NCI-H1092 (cell line): ENCODE measurements at regions not wholly inside any gene's neighbourhood (a gene's known extent, or its start where the extent isn't known, plus 50 kb on each side); places are given as distances from the start of the nearest gene placed in this dataset.
A peak's percentile ranks its signal among the peaks of the same experiment; 100 is the strongest.

ENCODE experiments used
- DNase-seq: peaks from one replicate; lab custom pipeline; 2025; lab: John Stamatoyannopoulos, UW

DNA sequence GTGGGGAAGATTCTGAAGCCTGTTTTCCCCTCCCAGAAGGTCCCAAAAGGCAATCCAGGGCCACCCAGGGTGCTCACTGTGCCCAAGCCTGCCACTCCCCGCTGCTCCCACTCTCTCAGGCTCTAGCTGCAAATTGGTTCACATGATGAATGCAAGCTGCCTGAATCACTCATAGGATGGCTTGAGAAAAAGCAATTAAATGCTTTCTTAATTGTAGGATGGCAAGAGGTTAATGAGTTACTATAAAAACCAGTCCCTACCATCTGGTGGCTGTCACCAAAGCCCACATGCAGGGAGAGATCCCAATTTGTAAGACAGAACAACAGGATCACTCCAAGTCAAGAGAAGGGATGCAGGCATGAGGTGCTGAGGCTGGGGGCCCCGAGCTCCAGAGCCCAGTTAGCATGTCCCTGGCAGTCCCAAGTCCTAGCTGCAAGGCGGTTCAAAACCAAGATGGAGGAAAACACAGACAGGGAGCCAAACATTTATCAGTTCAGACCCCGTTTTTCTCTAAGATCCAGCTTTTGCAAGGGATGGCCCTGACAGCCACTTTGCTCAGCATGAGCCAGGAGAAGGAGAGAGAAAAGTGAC is 207.1 kb downstream of the UACA start:
- no peak for DNase-seq

DNA sequence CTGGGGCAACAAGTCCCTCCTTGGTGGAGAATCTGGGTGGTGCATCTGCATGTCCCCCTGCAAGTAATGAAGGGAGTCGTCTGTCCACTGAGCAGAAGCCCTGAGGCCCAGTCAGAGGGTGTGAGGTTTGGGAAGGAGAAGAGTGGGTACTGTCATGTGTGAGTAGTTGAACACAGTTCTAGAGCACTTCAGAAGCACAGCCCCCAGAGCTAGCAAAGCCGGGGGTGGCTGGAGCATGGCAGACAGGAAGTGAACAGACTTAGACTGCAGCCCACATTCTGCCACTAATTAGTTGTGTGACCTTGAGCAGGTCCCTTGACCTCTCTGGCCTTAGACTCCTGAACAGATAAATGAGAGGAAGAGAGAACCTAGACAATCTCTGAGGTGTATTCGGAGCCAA is 207.6 kb downstream of the UACA start:
- no peak for DNase-seq

DNA sequence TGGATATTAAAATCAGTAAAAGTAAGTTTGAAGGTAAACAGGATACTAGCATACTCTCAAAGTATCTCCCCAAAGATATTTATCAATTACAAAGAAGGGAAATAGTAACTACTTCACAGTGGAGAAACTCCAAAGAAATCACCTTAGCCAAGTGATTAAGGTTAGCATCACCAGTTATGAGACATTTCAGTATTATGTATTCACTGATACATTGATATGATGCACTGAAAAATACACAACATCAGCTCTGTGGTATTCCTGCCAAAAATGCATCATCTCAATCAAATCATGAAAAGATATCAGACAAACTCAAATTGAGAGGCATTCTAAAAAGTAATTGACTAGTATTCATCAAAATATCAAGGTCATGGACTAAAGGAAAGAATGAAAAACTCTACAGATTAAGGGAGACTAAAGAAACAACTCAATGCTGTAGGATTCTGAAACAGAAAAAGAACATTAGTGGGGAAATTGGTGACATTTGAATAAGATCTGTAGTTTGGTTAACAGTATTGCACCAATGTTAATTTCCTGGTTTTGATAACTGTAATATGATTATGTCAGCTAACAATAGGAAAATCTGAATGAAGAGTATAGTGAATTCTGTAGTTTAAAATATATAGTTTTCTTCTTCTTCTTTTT is 215.4 kb downstream of the UACA start:
- no peak for DNase-seq

GRCh38 chr15:70545526-70545925 is 217.8 kb downstream of the UACA start:
- no peak for DNase-seq

DNA sequence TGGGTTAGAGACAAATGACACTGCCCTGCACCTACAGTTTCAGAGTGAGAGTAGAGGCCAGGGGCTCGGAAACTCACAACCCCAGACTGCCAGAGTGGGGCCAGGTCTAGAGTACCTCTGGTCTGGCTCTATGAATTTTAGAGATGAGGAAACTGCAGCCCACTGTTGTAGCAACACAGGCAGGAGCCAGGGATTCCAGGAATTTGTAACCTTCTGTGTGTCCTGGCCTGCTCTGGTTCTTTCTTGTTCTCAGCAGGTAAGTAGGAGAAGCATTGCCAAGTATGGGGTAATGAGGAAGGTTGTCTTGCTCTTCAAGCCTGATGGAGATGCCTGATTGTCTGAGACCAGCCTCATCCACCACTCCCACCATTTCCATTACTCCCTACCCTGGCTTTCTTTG is 221.8 kb downstream of the UACA start:
- DNase-seq = no peak

GRCh38 chr15:70539912-70540530 is 223.3 kb downstream of the UACA start:
- DNase-seq = no peak

GRCh38 chr15:70539409-70539808 is 223.9 kb downstream of the UACA start:
- DNase-seq = no peak

DNA sequence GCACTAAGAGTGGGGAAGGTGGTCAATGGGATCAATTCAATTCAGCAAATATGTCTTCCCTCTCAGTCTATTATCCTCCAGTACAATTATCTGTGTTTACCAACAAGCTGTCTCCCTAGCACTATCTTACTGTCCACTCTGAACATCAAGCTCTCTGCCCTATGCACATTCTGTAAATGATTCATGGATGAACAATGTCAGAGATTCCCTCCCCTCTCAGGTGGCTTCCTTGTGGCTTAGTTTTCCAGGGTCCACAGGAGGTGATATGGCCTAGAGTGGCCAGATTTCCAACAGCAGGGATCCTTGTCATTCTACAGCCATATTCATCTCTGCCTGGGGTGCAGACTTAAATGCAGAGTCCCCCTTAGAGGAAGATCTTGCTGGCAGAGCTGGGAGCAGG is 225.1 kb downstream of the UACA start:
- no peak for DNase-seq

GRCh38 chr15:70535955-70536338 is 227.4 kb downstream of the UACA start:
- DNase-seq = no peak

GRCh38 chr15:70535071-70535954 is 228.0 kb downstream of the UACA start:
- DNase-seq = no peak

DNA sequence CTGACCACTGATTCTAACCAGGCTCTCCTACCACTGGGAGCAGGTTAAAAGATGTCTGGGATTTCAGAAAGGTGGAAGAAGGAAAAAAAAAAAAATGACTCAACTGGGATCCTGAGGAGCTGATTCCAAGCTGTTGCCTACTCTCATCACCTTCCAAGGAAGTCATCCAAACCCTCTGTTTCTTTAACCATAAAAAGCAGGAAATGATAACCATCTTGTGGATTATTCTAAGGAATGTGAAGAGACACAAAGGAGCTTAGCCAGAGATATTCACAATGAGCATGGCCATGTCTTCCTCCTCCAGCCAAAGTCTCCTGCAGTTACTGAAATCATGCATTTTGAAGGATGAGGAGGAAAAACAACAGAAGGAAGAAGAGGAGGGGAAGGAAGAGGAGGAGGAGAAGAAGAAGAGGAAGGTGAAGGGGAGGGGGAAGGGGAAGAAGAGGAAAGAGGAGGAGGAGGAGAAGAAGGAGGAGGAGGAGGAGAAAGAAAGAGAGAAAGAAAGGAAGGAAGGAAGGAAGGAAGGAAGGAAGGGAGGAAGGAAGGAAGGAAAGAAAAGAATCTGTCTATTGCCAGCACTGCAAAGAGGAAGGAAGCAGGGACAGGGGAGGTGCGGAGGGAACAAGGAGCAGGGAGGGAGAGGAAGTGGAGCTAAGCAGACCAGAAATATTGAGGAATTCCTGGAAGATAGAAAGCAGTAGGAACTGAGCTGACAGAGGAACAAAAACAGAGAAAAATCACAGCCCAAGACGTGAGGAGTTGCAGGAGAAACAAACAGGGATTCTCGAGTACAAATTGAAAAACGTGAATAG is 229.2 kb downstream of the UACA start:
- DNase-seq = no peak

DNA sequence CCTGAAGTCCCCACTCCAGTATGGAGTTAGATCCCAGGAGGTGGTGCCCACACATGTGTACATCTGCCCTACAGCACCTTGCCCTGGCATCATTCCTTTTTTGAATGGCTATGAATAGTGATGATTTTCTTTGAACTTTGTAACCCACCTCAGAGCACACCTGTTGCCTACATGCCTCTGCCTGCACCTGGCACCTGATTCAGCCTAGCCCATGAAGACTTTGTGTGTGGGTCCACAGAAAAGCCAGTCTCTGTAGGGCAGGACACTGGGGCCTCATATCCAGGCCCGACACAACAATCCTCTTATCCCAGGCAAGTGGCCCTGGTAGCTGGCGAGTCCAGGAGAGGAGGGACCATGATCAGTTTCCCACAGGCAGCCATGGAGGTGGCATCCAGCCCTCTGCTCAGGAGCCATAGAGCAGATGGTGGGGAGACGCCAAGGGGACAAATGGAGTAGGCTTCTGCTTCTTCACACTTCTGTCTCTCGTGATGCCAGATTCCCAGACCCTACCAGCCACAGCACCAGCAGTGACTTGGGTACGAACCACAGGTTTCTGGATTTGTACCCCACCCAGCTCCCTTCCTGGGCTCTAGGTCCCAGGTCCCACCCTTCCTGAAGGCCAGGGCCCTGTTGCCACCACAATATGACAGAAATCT is 230.7 kb downstream of the UACA start:
- DNase-seq = no peak

- DNase-seq = no peak
These were observed 231.8 kb downstream of the UACA start for GRCh38 chr15:70531576-70531975.

- no peak for DNase-seq
These were observed 232.5 kb downstream of the UACA start for GRCh38 chr15:70530906-70531305.

GRCh38 chr15:70530503-70530902 is 232.9 kb downstream of the UACA start:
- no peak for DNase-seq

DNA sequence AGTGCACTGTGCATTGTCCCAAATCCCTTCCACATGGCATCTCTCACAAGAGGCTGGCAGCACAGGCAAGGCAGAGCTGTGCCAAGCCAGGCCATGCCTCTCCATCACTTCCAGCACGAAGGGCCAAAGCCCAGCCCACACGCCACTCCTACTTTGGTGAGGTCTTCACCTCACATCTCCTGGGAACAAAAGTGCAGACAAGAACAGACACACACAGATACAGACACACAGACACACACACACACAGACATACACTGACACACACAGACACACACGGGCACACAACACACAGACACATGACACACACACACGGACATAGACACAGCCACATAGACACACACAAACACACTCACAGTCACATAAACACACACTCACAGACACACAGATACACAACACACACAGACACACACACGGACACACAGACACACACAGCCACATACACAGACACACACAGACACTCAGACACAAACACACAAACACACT is 233.3 kb downstream of the UACA start:
- DNase-seq = no peak

DNA sequence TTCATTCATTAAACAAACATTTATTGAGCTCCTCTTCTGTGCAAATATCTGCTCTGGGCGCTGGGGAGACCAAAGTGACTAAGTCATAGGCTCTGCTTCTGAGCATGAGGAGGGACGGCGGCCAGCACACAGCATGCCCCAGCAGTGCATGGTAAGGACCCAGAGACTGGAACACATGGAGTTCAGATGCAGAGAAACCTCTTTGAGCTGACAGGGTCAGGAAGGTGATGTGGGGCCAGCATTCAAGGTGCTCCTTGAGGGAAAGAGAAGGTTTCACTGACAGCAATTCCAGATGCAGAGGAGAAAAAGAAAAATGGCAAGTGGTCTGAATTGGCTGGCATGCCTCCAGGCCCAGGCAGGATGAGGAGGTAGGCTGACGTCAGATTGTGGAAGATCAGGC is 234.5 kb downstream of the UACA start:
- no peak for DNase-seq

- no peak for DNase-seq
These were observed 235.1 kb downstream of the UACA start for GRCh38 chr15:70528270-70528706.

- DNase-seq = no peak
These were observed 236.4 kb downstream of the UACA start for GRCh38 chr15:70526974-70527325.

GRCh38 chr15:70526221-70526973 is 237.0 kb downstream of the UACA start:
- peak; percentile 95 for DNase-seq

GRCh38 chr15:70525551-70525950 is 237.8 kb downstream of the UACA start:
- no peak for DNase-seq
